Islet precursor cell (in vitro differentiated cells): ENCODE measurements at regions not wholly inside any gene's neighbourhood (a gene's known extent, or its start where the extent isn't known, plus 50 kb on each side); places are given as distances from the start of the nearest gene placed in this dataset.
"Not testable (repeated sequence)": the region's sequence is repeated elsewhere in the genome, so short reads cannot be mapped to it uniquely, and the experiment has no call there.

ENCODE experiments used
- DNase-seq: peaks from one replicate; pipeline ENCODE4 v3.0.0-alpha.2; 2018

DNA sequence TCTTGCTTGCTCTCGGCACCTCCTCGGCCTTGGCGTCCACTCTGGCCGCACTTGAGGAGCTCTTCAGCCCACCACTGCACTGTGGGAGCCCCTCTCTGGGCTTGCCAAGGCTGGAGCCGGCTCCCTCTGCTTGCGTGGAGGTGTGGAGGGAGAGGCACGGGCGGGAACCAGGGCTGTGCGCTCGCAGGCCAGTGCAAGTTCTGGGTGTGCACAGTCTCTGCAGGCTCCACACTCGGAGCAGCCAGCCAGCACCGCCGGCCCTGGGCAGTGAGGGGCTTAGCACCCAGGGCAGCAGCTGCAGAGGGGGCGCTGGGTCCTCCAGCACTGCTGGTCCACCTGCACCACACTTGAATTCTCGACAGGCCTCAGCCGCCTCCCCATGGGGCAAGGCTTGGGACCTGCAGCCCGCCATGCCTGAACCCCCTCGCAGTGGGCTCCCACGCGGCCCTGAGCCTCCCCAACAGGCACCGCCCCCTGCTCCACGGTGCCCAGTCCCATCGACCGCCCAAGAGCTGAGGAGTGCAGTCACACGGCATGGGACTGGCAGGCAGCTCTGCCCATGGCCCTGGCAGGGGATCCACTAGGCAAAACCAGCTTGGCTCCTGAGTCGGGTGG, 411.2 kb upstream of the CHAC2 start:
- DNase-seq: no peak

DNA sequence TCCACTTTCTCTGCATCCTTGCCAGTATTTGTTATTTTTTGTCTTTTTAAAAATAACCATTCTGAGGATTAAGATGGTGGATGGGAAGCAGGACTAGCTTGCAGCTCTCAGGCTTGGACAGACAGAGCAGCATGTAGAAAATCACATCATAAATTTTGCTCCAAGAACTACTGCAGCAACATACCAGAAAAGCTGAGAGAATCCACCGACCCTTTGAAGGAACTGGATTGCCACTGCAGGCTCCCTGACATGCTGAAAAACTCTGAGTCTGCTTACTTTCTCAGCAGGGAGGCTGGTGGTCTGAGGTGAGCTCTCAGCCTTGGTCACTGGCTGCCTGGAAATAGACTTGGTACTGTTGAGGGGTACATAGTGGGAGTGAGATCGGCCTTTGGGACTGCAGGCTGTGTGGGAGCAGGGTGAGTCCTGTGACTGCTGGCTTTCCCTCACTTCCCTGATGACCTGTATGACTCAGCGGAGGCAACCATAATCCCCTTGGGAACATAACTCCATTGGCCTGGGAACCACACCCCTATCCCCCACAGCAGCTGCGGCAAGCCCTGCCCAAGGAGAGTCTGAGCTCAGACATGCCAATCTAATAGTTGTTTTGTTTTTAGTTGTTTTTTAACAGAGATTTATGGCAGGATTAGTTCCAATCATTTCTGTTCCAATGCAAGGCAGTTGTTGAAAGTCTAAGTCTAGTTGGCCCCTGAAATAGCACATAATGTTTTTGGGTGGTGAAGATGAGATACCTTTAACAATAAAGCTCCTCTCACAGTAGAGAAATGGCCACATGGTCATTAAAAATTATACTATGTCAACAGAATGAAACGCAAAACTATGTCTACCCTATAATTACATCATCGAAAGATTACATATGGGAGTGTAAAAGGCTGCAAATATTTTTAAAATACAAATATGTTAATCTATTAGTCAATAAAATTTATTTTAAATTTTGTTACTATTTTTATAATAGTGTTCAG, 414.2 kb upstream of the CHAC2 start:
- DNase-seq: peak; percentile 64

DNA sequence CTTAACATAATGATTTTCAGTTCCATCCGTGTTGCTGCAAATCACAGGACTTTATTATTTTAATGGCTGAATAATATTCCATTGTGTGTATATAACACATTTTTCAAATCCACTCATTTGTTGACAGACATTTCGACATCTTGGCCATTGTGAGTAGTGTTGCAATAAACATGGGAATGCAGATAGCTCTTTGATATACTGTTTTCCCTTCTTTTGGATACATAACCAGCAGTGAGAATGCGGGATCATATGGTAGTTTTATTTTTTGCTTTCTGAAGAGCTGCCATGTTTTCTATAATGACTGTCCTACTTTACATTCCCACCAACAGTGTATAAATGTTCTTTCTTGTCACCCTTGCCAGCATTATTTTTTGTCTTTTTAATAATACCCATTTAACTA, 420.3 kb upstream of the CHAC2 start:
- DNase-seq: no peak

DNA sequence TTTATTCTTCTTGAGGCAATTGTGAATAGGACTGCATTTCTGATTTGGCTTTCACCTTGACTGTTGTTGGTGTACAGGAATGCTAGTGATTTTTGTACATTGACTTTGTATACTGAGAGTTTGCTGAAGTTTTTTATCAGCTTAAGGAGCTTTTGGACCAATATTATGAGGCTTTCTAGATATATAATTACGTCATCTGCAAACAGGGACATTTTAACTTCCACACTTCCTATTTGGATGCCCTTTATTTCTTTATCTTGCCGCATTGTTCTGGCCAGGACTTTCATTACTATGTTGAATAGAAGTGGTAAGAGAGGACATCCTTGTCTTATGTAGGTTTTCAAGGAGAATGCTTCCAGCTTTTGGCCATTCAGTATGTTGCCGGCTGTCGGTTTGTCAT, 425.4 kb upstream of the CHAC2 start:
- no peak for DNase-seq

DNA sequence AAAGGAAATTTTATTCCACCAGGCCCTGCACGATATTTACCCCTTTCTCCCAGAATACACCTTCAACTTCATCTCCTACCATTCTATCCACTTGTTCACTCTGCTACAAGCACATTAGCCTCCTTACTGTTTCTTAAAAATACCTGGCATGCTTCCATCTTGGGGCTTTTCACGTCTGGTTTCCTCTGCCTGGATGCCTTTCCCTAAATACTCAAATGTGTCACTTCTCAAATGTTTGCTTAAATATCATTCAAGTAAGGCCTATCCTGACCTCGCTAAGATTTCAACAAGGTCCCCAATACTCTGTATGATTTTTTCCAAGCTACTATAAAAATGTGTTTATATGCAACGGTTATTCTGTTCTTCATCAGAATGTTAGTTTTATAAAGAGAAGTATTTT, 433.0 kb upstream of the CHAC2 start:
- no peak for DNase-seq

DNA sequence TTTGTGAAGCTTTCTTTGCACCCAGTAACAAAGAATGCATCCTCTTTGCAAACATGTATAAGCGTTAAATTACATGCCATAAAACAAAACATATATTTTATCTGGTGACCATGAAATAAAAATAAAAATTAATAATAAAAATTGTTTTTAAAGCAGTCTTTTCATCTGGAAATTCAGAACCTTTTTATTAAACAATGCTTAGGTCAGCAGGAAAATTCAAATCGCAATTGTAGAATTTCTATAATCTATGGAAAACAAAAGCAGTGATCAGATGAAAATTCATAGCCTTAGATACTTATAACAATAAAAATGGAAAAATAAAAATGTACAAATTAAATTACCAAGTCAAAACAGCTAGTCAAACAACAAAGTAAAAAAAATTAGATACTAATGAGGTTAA, 435.9 kb upstream of the CHAC2 start:
- no peak for DNase-seq

DNA sequence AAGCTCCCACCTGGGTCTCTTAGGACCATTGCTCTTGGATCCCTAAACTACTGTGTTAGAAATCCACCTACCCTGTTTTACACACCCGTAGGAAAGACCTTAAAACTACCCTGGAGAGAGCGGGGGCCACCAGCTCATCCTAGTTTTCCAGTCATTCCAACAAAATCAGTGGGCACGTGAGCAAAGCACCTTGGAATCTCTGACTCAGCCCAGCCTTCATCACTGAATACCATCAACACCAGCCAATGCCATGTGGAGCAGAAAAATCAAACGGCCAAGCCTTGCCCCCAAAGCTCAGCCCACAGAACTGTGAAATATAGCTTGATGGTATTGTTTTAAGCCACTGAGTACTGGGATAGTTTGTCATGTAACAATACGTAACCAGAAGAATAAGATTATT, 449.7 kb upstream of the CHAC2 start:
- DNase-seq: peak; percentile 59

DNA sequence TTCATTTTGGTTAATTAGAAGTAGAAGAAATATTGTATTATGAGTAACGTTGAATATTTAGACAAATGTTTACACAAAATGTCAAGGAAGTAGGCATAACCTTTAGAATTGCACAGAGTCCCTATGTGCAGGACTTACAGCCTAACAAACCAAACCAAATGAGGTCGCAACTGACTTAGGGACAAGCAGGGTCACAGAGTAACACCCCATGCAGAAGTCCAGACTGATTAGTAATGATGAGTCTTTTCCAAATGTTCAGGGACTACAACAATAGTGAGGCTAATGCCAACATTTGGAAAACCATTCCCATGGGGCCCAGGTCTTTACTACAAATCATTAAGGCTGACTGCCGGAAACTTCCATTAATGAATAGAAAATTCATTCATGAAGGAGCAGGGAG, 452.5 kb upstream of the CHAC2 start:
- DNase-seq: no peak

DNA sequence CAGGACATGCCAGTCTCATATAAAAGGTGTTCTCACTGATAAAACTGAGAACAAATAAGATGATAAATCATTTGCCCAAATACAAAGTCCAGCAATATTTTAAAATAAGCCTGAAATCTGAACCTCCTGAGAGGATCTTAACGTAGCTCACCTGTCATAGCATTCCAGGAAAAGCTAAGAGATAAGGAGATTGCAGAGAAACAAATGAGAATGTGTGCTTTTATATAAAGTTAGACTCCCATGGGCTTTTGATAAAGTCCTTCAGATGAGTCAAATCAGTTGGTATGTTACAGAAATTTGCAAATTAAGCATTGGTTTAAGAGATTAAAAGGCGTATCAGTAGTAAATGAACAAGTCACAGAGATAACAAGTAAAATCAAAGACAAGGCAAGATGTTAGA, 452.9 kb upstream of the CHAC2 start:
- DNase-seq: no peak

DNA sequence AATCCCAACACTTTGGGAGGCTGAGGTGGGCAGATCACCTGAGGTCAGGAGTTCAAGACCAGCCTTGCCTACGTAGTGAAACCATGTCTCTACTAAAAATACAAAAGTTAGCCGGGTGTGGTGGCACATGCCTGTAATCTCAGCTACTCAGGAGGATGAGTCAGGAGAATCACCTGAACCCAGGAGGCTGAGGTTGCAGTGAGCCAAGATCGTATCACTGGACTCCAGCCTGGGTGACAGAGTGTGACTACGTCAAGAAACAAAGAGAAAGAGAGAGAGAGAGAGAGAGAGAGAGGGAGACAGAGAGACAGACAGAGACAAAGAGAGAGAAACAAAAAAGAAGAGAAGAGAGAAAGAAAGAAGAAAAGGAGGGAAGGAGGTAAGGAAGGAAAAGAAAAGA, 454.0 kb upstream of the CHAC2 start:
- DNase-seq: not testable (repeated sequence)

DNA sequence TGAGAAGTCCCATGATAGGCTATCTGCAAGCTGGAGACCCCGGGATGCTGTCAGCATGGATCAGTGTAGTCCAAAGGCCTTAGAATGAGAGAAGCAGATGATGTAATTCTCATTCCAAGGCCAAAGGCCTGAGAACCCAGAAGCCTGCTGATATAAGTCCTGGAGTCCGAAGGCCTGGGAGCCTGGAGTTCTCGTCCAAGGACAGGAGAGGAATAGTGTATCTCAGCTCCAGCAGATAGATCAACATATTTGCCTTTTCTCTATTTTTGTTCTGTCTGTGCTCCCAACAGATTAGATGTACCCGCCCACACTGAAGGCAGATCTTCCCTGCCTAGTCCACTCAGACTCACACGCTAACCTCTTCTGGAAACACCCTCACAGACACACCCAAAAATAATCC, 454.9 kb upstream of the CHAC2 start:
- no peak for DNase-seq

DNA sequence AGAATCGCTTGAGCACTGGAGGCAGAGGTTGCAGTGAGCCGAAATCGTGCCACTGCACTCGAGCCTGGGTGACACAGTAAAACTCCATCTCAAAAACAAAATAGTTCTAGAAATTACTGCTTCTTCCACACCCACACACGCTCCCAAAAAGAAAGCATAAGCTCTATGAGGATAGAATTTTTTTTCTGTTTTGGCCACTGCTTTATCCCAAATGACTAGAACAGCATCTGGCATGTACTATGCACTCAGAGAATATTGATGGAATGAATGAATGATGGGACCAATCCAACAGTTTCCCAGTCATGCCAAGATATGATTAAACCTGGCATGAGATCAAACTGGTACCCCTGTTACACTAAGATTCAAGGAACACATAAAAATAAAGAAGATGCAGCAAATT, 455.4 kb upstream of the CHAC2 start:
- DNase-seq: no peak

DNA sequence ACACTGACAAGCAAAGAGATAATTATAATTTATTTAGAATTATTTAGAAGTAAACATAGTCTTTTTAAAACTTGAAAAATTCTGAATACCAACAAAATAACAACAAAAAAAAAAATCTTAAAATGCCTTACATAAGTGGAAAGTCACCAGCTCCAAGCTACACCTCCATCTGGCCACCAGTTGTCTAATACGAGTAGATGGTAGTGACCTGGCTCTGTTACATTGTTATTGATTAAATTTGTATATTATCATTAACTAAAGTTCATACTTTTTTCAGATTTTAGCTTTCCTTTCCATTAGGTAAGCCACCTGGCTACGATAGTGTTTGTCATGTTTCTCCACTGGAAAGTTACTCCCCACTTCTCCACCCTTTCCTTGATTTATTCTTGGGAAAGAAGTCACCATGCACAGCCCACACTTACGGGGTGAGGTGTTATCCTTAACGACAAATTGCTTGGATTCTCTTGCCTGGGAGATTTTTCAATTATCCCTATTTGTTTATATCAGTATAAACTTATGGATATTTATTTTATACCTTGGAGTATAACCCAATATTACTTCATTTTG, 464.5 kb upstream of the CHAC2 start:
- no peak for DNase-seq

DNA sequence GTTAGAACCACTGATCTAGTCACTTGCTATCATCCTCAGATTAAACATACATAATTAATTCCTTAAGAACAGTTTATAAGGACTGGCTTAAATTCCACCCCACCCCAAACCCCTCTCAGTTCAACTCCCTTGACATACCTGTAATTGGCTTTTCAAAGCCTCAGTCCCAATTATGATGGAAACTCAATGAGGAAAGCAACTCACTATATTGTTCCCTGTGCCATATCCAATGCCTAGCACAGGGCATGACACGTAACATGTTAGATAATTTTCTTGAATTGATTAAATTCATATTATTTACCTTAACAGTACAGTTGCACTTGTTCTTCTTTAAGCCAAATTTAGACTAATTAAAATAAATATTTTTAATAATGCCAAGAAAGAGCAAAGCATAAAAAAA, 465.1 kb upstream of the CHAC2 start:
- no peak for DNase-seq

DNA sequence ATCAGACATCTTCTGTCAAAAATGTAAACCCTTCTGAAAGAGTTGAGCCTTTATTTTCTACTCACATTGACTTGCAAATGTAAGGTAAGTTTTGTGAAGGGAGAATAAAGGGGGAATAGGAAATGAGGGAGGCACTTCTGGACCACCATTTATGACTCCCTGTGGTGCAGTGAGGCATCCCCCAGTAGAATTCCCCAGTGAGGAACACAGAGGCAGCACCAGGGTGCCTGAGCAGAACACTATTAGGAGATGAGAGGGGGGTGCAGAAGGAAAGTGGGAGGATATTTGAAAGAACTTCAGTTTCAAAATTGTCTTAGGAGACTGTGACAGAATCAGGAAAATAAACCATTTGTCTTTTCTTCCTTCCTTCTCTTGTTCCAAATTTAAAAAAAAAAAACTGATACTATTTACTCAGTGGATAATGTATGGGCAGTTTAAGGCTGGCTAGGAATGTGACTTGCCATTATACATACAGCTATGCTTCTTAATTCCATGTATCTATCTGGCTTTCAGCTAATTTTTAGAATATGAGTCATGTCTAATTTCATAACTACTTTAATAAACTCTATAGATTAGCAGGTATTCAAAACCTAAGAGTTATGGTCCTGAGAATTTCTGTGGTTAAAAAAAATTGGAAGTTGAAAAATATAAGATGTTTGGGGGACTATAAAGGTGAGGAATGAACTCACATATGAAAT, 478.1 kb upstream of the CHAC2 start:
- no peak for DNase-seq

DNA sequence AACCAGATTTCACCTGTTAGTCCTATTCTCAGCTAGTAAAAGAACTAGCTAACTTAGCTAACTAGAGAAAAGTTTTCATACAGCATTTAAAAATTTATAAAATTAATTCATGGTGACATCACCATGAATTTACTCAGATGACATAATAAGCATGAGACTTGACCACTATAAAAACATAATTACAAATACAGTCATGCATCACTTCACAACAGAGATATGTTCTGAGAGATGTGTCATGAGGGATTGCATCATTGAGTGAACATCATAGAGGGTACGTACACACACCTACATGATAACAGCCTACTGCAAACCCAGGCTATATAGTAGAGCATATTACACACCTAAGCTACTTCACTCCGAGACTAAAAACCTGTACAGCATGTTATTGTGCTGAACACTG, 481.3 kb upstream of the CHAC2 start:
- no peak for DNase-seq

DNA sequence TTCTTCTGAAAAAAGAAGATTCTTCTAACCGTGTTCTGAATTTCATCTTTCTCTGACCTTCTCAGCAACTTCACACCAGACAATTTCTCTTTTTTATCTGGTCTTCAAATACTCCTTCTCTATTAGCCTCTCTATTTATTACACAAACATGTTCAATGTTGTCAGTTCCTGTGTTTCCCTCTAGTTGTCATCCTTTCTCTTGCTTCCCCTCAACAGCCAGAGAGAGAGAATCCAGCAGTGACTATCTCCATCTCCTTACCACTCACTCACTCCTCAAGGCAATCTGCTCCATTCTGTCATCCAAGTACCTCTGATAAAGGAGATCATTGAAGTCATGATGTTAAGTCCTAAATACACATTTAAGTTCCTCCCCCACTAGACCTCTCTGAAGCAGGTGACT, 491.9 kb upstream of the CHAC2 start:
- DNase-seq: no peak

DNA sequence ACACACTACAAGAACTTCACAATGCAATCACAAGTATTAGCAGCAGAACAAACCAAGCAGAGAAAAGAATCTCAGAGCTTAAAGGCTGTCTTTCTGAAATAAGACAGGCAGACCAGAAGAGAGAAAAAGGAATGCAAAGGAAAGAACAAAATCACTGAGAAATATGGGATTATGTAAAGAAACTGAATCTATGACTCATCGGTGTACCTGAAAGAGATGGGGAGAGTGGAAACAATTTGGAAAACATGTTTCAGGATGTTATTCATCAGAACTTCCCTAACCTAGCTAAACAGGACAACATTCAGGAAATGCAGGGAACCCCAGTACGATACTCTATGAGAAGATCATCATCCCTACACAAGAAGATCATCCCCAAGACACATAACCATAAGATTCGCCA, 499.0 kb upstream of the CHAC2 start:
- DNase-seq: no peak

DNA sequence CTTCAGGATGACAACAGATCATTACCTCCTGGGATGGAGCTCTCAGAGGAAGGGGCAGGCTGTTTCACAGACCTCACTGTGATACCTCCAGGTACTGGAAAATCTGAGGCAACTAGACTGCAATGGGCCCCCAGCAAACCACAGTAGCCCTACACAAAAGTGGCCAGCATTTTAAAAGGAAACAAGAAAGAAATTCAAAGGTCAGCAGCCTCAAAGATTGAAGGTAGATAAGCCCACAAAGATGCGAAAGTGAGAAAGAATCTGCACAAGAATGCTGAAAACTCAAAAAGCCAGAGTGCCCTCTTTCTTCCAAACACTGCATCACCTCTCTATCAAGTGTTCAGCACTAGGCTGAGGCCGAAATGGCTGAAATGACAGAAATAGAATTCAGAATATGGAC, 499.5 kb upstream of the CHAC2 start:
- peak; percentile 79 for DNase-seq

DNA sequence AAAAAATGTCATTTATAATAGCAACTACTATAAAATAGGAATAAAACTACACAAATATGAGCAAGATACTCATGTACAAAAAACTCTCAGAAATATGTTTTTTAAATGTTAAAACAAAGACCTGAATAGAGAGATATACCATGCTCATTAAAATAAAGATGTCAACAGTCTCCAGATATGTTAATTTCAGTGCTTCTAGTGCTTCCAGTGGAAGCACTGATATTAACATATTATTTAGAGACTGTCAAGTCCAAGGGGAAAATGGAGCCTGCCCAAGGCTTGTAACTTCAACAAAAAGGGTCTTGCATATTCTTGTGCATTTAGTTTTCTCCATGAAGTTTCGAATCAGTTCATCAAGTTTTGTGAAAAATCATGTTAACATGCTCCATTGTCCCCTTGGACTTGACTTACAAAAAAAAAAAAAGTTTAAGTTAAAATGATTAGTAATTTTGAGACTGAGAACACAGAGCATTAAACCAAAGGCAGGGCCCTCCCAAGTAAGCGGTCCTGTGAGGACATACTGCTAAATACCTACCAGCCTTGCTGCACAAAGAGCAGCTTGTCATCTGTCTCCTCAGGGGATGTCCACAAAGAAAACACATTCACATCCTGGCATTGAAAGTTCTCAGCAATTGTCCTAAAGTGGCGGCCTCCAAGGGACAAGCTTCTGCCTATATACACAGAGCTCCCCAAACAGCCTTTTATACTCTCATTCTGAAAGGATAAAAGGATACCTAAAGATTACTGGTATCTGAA, 501.9 kb upstream of the CHAC2 start:
- DNase-seq: no peak

DNA sequence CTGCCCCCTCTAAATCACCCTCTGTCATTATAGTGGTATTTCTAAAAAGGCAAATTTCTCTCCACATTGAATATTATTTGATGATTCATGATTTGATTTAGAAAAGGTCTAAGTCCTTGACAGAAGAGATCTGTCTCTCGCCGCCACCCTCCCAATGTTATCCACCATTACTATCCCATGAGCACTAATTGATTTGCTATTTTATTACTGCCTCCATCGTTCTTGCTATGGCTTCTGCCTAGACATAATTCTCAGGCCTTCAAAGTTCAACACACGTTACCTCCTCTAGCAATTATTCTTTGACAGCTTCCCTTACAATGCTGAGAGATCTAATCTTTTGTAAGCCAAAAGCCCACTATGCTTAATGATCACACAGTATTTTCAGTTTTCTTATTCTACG, 507.0 kb upstream of the CHAC2 start:
- DNase-seq: no peak

DNA sequence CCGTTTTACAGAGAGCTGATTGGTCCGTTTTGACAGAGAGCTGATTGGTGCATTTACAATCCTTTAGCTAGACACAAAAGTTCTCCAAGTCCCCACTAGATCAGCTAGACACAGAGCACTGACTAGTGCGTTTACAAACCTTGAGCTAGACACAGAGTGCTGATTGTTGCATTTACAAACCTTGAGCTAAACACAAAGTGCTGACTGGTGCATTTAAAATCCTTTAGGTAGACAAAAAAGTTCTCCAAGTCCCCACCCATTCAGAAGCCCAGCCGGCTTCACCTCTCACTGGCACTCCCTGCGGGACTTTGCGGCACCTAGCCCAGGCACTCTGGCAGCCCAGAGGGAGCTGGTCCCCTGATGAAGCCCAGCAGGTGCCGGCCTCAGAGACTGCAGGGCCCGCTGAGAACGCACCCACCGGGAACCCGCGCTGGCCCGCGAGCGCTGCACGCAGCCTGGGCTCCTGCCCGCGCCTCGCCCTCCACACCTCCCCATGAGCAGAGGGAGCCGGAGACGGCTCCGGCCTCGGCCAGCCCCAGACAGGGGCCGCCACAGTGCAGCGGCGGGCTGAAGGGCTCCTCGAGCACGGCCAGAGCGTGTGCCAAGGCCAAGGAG, 508.1 kb upstream of the CHAC2 start:
- DNase-seq: no peak
